Astrocyte (in vitro differentiated cells and primary cell): ENCODE measurements at regions not wholly inside any gene's neighbourhood (a gene's known extent, or its start where the extent isn't known, plus 50 kb on each side); places are given as distances from the start of the nearest gene placed in this dataset.

Source experiments
- EZH2 ChIP-seq: IDR thresholded peaks from 2 replicates; pipeline ENCODE4 v1.6.1; 2012; ENCODE audit warnings: mild to moderate bottlenecking, low read length, inconsistent platforms; ENCODE audit not compliant: insufficient read depth
- TF ChIP-seq, protein P1 (sequence below): IDR thresholded peaks from 2 replicates; pipeline ENCODE4 v1.5.1; 2011; ENCODE audit warnings: low read depth, mild to moderate bottlenecking, inconsistent platforms, low read length, moderate library complexity; ENCODE audit not compliant: insufficient read depth

DNA sequence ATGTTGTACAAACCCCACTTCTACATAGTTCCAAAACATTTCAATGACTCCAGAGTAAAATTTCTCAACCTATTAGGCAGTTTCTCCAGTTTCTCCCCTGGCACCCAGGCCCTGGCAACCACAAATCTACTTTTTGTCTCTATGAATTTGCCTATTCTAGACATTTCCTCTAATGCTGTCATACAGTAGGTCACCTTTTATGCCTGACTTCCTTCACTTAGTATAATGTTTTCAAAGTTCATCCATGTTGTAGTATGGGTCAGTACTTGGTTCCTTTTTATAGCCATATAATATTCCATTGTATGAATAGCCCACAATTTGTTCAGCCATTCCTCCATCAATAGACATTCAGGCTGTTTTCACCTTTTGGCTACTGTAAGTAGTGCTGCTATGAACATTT, 67.0 kb downstream of the SPRING1 start:
- TF ChIP-seq, protein P1, sequence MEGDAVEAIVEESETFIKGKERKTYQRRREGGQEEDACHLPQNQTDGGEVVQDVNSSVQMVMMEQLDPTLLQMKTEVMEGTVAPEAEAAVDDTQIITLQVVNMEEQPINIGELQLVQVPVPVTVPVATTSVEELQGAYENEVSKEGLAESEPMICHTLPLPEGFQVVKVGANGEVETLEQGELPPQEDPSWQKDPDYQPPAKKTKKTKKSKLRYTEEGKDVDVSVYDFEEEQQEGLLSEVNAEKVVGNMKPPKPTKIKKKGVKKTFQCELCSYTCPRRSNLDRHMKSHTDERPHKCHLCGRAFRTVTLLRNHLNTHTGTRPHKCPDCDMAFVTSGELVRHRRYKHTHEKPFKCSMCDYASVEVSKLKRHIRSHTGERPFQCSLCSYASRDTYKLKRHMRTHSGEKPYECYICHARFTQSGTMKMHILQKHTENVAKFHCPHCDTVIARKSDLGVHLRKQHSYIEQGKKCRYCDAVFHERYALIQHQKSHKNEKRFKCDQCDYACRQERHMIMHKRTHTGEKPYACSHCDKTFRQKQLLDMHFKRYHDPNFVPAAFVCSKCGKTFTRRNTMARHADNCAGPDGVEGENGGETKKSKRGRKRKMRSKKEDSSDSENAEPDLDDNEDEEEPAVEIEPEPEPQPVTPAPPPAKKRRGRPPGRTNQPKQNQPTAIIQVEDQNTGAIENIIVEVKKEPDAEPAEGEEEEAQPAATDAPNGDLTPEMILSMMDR: no peak
- no peak for TF ChIP-seq EZH2
